Breast epithelium (tissue), 4 donors: ENCODE measurements at regions not wholly inside any gene's neighbourhood (a gene's known extent, or its start where the extent isn't known, plus 50 kb on each side); places are given as distances from the start of the nearest gene placed in this dataset.

Source experiments
- DNase-seq, 2 donors: peaks; one replicate each; pipeline ENCODE4 v3.0.0-alpha.2; 2019; ENCODE audit warnings: low spot score in 2 of 2
- H3K27ac ChIP-seq, 2 donors: fragments of 200-600 bp; sonication (generic) in 1 of 2; one replicate each; pipeline ENCODE4 v1.5.1; 2016 to 2019; ENCODE audit warnings: mild to moderate bottlenecking in 1 of 2
- H3K27me3 ChIP-seq, 2 donors: fragments of 200-600 bp; sonication (generic) in 1 of 2; one replicate each; pipeline versions ENCODE4 v1.5.1 to v1.6.0; 2017 to 2019; ENCODE audit warnings: control low read depth in 1 of 2, mild to moderate bottlenecking in 1 of 2
- H3K36me3 ChIP-seq: fragments of 200-600 bp; one replicate; pipeline ENCODE4 v1.5.1; 2019
- H3K4me1 ChIP-seq, 2 donors: fragments of 200-600 bp; sonication (generic); one replicate each; pipeline ENCODE4 v1.5.1; 2016 to 2019; ENCODE audit warnings: control low read depth in 1 of 2
- H3K4me3 ChIP-seq, 3 donors: fragments of 200-600 bp; sonication (generic); 1 replicate in 2 of 3; 2 replicates in 1 of 3; pipeline ENCODE4 v1.5.1; 2016 to 2019; ENCODE audit warnings: mild to moderate bottlenecking in 3 of 3, moderate library complexity in 2 of 3
- H3K9me3 ChIP-seq, 2 donors: fragments of 200-600 bp; sonication (generic) in 1 of 2; one replicate each; pipeline ENCODE4 v1.5.1; 2016 to 2019; ENCODE audit warnings: control low read depth in 1 of 2
- POLR2A ChIP-seq: fragments of 450-650 bp; IDR thresholded peaks from one replicate; pipeline ENCODE4 v1.6.1; 2016; ENCODE audit warnings: antibody characterized with exemption, mild to moderate bottlenecking, moderate library complexity
- POLR2AphosphoS5 ChIP-seq, 3 donors: sonication (generic); formaldehyde crosslinking; IDR thresholded peaks; one replicate each; pipeline ENCODE4 v1.6.1; 2017; ENCODE audit warnings: antibody characterized with exemption in 3 of 3
- intact Hi-C: fragments of 100-400 bp; cut with DNase I; formaldehyde crosslinking; loops from one replicate; pipeline ENCODE4 v1.15.1; 2023; ENCODE audit warnings: low total_unique reads
- TF ChIP-seq, protein P1 (sequence below), 3 donors: fragments of 450-650 bp; IDR thresholded peaks; one replicate each; pipeline ENCODE4 v1.5.1; 2016 to 2017; ENCODE audit warnings: antibody characterized with exemption in 3 of 3, mild to moderate bottlenecking in 3 of 3, moderate library complexity in 3 of 3

DNA sequence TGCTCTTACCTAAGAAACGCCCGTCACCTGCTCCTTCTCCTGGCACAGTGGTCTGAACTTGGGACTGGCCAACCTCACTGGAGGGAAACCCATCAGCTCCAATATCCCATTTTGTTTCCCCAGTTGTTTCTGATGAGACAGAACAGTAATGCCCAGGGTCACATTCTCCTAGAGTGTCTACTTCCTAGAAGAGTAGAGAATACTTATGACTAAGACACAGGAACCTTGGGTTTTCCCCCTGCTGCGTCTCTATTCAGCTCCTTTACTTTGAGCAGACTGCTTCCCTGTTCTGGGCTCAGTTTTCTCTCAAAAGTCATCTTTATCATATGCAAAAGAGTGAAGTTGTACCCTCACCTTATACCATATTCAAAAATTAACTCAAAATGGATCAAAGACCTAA is 79.4 kb downstream of the POLR2M start:
- H3K9me3 ChIP-seq: no peaks in the 10 kb centered on the region
- no peaks in the 10 kb centered on the region for H3K4me1 ChIP-seq
- no peak for DNase-seq
- no peak for TF ChIP-seq POLR2AphosphoS5 (IDR thresholded peaks at IDR 0.05)
- TF ChIP-seq, protein P1, sequence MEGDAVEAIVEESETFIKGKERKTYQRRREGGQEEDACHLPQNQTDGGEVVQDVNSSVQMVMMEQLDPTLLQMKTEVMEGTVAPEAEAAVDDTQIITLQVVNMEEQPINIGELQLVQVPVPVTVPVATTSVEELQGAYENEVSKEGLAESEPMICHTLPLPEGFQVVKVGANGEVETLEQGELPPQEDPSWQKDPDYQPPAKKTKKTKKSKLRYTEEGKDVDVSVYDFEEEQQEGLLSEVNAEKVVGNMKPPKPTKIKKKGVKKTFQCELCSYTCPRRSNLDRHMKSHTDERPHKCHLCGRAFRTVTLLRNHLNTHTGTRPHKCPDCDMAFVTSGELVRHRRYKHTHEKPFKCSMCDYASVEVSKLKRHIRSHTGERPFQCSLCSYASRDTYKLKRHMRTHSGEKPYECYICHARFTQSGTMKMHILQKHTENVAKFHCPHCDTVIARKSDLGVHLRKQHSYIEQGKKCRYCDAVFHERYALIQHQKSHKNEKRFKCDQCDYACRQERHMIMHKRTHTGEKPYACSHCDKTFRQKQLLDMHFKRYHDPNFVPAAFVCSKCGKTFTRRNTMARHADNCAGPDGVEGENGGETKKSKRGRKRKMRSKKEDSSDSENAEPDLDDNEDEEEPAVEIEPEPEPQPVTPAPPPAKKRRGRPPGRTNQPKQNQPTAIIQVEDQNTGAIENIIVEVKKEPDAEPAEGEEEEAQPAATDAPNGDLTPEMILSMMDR (IDR thresholded peaks at IDR 0.05): no peak
- TF ChIP-seq POLR2A: no peak
- intact Hi-C loops: no loop called here
- no peaks in the 10 kb centered on the region for H3K36me3 ChIP-seq
- no peak overlapping the region for H3K4me3 ChIP-seq
- H3K27ac ChIP-seq: no peak overlapping the region
- no peaks in the 10 kb centered on the region for H3K27me3 ChIP-seq

DNA sequence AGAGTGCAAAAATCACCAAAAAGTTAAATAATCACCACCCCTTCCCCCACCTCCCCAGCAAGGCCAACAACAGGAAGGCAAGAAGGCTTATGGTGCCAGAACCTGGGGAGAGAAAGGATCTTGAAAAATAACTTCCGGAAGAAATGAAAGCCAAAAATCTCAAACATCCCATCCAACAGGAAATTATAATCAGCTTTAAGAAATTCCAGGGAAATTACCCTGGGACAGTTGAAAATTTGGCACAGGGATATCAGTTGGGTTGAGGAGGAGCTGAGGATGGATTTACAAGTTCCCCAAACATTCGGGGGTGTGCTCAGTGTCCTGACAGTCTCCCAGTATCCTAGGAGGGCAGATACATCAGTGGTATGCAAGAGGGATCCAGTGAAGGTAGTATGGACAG is 82.7 kb downstream of the POLR2M start:
- no peak for DNase-seq

DNA sequence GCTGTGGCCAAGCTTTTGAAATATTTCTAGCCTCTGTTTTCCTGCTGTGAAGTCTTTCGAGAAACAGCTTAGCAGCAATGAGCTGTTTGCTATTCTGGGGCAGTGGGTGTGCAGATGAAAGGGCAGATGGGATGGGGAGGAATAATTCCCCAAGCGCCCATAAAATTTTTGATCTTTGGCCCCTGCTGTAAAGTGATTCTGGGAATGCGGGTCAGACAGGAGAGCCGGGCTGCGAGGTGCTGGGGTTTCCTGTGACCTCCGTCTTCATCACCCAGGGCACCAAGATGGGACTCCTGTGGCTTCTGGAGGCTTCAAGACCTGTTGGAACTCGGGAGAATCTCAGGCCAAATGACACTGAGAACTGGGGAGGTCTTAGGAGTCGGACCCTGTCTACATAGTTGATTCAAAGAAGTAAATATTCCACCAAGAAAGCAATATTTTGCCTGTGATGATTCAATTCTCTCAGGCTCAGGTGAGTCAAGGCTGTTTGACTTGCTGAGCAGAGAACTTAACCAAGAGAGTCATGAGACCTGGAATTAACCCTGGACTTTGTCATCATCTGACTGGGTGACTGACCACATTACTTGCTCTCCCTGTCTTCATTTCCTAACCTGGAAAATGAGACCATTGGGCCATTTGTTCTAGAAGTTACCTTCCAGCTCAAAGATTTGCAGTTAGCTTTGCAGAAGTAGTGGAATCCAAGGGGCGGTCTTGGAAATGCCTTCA is 86.4 kb downstream of the POLR2M start:
- TF ChIP-seq POLR2A (no peak), POLR2AphosphoS5 (IDR thresholded peaks at IDR 0.05) (no peak)
- TF ChIP-seq, protein P1 (IDR thresholded peaks at IDR 0.05): no peak
- Histone ChIP-seq H3K9me3 (no peaks in the 10 kb centered on the region), H3K4me1 (no peaks in the 10 kb centered on the region), H3K36me3 (no peaks in the 10 kb centered on the region), H3K27me3 (no peaks in the 10 kb centered on the region), H3K4me3 (no peak overlapping the region), H3K27ac (no peak overlapping the region)
- DNase-seq: no peak
- intact Hi-C loops: no loop called here

More for the DNA sequence above, 82.7 kb downstream of the POLR2M start:
- H3K36me3 ChIP-seq: no peaks in the 10 kb centered on the region
- no peak overlapping the region for H3K27ac ChIP-seq
- no peak overlapping the region for H3K4me3 ChIP-seq
- no peaks in the 10 kb centered on the region for H3K4me1 ChIP-seq
- TF ChIP-seq POLR2AphosphoS5 (IDR thresholded peaks at IDR 0.05) (no peak), POLR2A (no peak)
- TF ChIP-seq, protein P1 (IDR thresholded peaks at IDR 0.05): no peak
- no peaks in the 10 kb centered on the region for H3K9me3 ChIP-seq
- intact Hi-C loops: no loop called here
- H3K27me3 ChIP-seq: no peaks in the 10 kb centered on the region

DNA sequence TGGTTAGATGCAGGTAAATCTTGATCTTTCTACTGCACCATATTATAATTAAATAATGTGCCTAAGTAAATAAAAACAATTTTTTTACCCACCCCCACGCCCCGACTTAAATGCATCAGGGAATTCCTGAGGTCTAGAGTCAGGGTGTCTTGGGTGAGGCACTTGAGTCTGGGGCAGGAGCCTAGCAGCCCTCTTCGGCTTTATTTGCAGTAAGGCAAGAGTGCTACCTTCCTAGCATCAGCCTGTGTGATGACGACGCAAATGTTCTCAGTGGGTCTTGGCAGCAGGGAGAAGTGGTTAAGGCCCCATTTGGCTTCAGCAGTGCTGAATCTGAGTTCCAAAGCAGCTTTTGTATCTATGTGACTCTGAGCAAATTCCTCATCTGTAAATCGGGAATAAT is 88.7 kb downstream of the POLR2M start:
- Histone ChIP-seq H3K9me3 (no peaks in the 10 kb centered on the region), H3K4me3 (no peak overlapping the region), H3K27ac (no peak overlapping the region), H3K4me1 (no peaks in the 10 kb centered on the region), H3K36me3 (no peaks in the 10 kb centered on the region), H3K27me3 (no peaks in the 10 kb centered on the region)
- no peak for DNase-seq
- TF ChIP-seq POLR2AphosphoS5 (IDR thresholded peaks at IDR 0.05): no peak
- TF ChIP-seq, protein P1 (IDR thresholded peaks at IDR 0.05): no peak
- TF ChIP-seq POLR2A: no peak
- intact Hi-C loops: no loop called here

DNA sequence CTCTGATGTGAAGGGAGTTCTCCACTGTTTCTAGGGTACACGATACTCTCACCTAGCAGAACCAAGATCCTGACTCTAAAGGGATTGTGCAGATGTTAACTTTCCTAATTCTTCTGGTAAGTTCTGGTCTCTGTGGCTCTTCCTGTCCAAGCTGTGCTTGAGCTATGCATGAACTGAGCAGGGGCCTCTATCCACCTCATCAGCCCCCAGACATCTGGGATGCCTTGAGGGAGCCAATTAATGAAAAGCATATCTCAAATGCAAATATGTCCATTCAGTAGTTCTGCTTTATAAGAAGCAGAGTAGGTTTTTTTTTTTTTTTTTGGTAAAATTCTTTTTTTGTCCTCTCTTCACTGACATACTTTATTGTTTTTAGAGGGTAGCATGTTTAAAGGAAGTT is 89.6 kb downstream of the POLR2M start:
- TF ChIP-seq POLR2AphosphoS5 (IDR thresholded peaks at IDR 0.05) (no peak), POLR2A (no peak)
- TF ChIP-seq, protein P1 (IDR thresholded peaks at IDR 0.05): no peak
- DNase-seq: no peak
- H3K27ac ChIP-seq: no peak overlapping the region
- no peaks in the 10 kb centered on the region for H3K9me3 ChIP-seq
- H3K4me1 ChIP-seq: no peaks in the 10 kb centered on the region
- no peak overlapping the region for H3K4me3 ChIP-seq
- H3K36me3 ChIP-seq: no peaks in the 10 kb centered on the region
- intact Hi-C loops: no loop called here
- H3K27me3 ChIP-seq: no peaks in the 10 kb centered on the region
